ENCODE measurements at regions not wholly inside any gene's neighbourhood (a gene's known extent, or its start where the extent isn't known, plus 50 kb on each side); places are given as distances from the start of the nearest gene placed in this dataset.
"Not testable (repeated sequence)": the region's sequence is repeated elsewhere in the genome, so short reads cannot be mapped to it uniquely, and the experiment has no call there.

- DNase-seq; H3K4me1 ChIP-seq; H3K4me3 ChIP-seq; ATAC-seq; intact Hi-C loops (cut with DNase I); H3K36me3 ChIP-seq; H3K27ac ChIP-seq; H3K9me3 ChIP-seq: not testable (repeated sequence)
- WGBS, 2 donors, result 74% methylated on average over 9 of the region's 9 CpGs
- H3K27me3 ChIP-seq, result peaks cover 0 to 33% (median 20%) of the 10 kb centered on the region in 7 donors
These were observed 2770.8 kb downstream of the RPIA start for GRCh38 chr2:91462292-91462691.

GRCh38 chr2:91463007-91463406 is 2771.5 kb downstream of the RPIA start:
- H3K9me3 ChIP-seq; intact Hi-C loops (cut with DNase I); H3K4me1 ChIP-seq; H3K4me3 ChIP-seq; ATAC-seq; H3K27ac ChIP-seq; H3K36me3 ChIP-seq; DNase-seq: not testable (repeated sequence)
- WGBS, 2 donors, result 63 to 79% methylated on average over 2 of the region's 2 CpGs
- peaks cover 0 to 40% (median 19%) of the 10 kb centered on the region in 7 donors for H3K27me3 ChIP-seq

- H3K4me1 ChIP-seq; H3K36me3 ChIP-seq; intact Hi-C loops (cut with DNase I); DNase-seq; H3K27ac ChIP-seq; ATAC-seq; H3K4me3 ChIP-seq; H3K9me3 ChIP-seq: not testable (repeated sequence)
- 25 to 27% methylated on average over 1 of the region's 1 CpG for WGBS, 2 donors
- H3K27me3 ChIP-seq, result peaks cover 0 to 42% (median 24%) of the 10 kb centered on the region in 7 donors
These were observed 2775.4 kb downstream of the RPIA start for GRCh38 chr2:91466780-91467363.

GRCh38 chr2:91476244-91476935 is 2784.9 kb downstream of the RPIA start:
- WGBS, 2 donors, result 21 to 22% methylated on average over 2 of the region's 2 CpGs
- H3K27ac ChIP-seq; H3K4me3 ChIP-seq; intact Hi-C loops (cut with DNase I); ATAC-seq; DNase-seq; H3K9me3 ChIP-seq; H3K36me3 ChIP-seq: not testable (repeated sequence)
- peaks cover 4 to 18% (median 13%) of the 10 kb centered on the region in 9 donors for H3K4me1 ChIP-seq
- H3K27me3 ChIP-seq, result peaks cover 14 to 48% (median 40%) of the 10 kb centered on the region in 7 donors

- H3K27ac ChIP-seq; intact Hi-C loops (cut with DNase I); H3K36me3 ChIP-seq; ATAC-seq; DNase-seq; H3K9me3 ChIP-seq: not testable (repeated sequence)
- Histone ChIP-seq H3K27me3 (peaks cover 14 to 51% (median 43%) of the 10 kb centered on the region in 7 donors), H3K4me1 (peaks cover 4 to 18% (median 13%) of the 10 kb centered on the region in 9 donors), H3K4me3 (peak overlapping the region in 2 of 10 donors; percentile 52 to 61)
- 3 to 4% methylated on average over 20 of the region's 25 CpGs for WGBS, 2 donors
These were observed 2785.4 kb downstream of the RPIA start for GRCh38 chr2:91476936-91477246.

- ATAC-seq; H3K27ac ChIP-seq; H3K9me3 ChIP-seq; intact Hi-C loops (cut with DNase I); H3K36me3 ChIP-seq: not testable (repeated sequence)
- peak in 1 of 2 donors; percentile 9 for DNase-seq
- Histone ChIP-seq H3K4me1 (peaks cover 4 to 18% (median 13%) of the 10 kb centered on the region in 9 donors), H3K27me3 (peaks cover 14 to 49% (median 41%) of the 10 kb centered on the region in 7 donors), H3K4me3 (peak overlapping the region; percentile 31 to 61 (median 52))
- 4 to 7% methylated on average over 47 to 49 of the region's 51 CpGs for WGBS, 2 donors
These were observed 2785.8 kb downstream of the RPIA start for GRCh38 chr2:91477291-91477690.

- intact Hi-C loops (cut with DNase I), result no loop called here
- no peaks in the 10 kb centered on the region for H3K9me3 ChIP-seq
- TF ChIP-seq CTCF (IDR thresholded peaks at IDR 0.05), result no peak
- 2 to 3% methylated on average over 123 of the region's 123 CpGs for WGBS, 2 donors
- ATAC-seq (peak in 1 of 8 donors; percentile 20), DNase-seq (peak; percentile 20 to 42)
- peaks cover 4 to 18% (median 13%) of the 10 kb centered on the region in 9 donors for H3K4me1 ChIP-seq
- H3K27me3 ChIP-seq, result peaks cover 14 to 48% (median 39%) of the 10 kb centered on the region in 7 donors
- no peaks in the 10 kb centered on the region for H3K36me3 ChIP-seq
- no peak overlapping the region for H3K27ac ChIP-seq
- peak overlapping the region; percentile 31 to 61 (median 52) for H3K4me3 ChIP-seq
These were observed 2786.5 kb downstream of the RPIA start for GRCh38 chr2:91477731-91478672.

GRCh38 chr2:91478851-91479718 is 2787.6 kb downstream of the RPIA start:
- intact Hi-C loops (cut with DNase I); H3K36me3 ChIP-seq; H3K9me3 ChIP-seq; H3K27ac ChIP-seq; ATAC-seq: not testable (repeated sequence)
- Histone ChIP-seq H3K4me3 (peak overlapping the region in 9 of 10 donors; percentile 31 to 61 (median 53)), H3K4me1 (peaks cover 4 to 18% (median 13%) of the 10 kb centered on the region in 9 donors), H3K27me3 (peaks cover 14 to 45% (median 39%) of the 10 kb centered on the region in 7 donors)
- 3 to 5% methylated on average over 66 to 70 of the region's 70 CpGs for WGBS, 2 donors
- DNase-seq, result peak in 1 of 2 donors; percentile 19

GRCh38 chr2:91485226-91485625 is 2793.8 kb downstream of the RPIA start:
- H3K9me3 ChIP-seq; DNase-seq; H3K27ac ChIP-seq; ATAC-seq; H3K36me3 ChIP-seq; intact Hi-C loops (cut with DNase I); H3K4me1 ChIP-seq; H3K4me3 ChIP-seq: not testable (repeated sequence)
- H3K27me3 ChIP-seq, result peaks cover 0 to 26% (median 15%) of the 10 kb centered on the region in 7 donors
- WGBS, 2 donors, result 11 to 17% methylated on average over 3 of the region's 4 CpGs

Data from heart right ventricle (tissue), 16 donors.